Liver (tissue), 8 donors: ENCODE measurements at regions not wholly inside any gene's neighbourhood (a gene's known extent, or its start where the extent isn't known, plus 50 kb on each side); places are given as distances from the start of the nearest gene placed in this dataset.

Experiments
- DNase-seq: peaks from one replicate; pipeline ENCODE4 v3.0.0-alpha.2; 2017; ENCODE audit warnings: low spot score
- H3K27ac ChIP-seq, 2 donors: one replicate each; pipeline ENCODE4 v1.7.0; 2013; ENCODE audit warnings: inconsistent platforms in 2 of 2, low read length in 2 of 2, control low read depth in 1 of 2, low read depth in 1 of 2, mild to moderate bottlenecking in 1 of 2
- H3K27me3 ChIP-seq, 4 donors: one replicate each; pipeline versions ENCODE4 v1.6.1 to v1.7.0; 2013; ENCODE audit warnings: low read length in 3 of 4, inconsistent platforms in 1 of 4, mild to moderate bottlenecking in 1 of 4, moderate library complexity in 1 of 4; ENCODE audit not compliant: control insufficient read depth in 4 of 4, insufficient read depth in 4 of 4
- H3K36me3 ChIP-seq, 4 donors: one replicate each; pipeline versions ENCODE4 v1.6.1 to v1.7.0; 2013; ENCODE audit warnings: low read length in 3 of 4, mild to moderate bottlenecking in 3 of 4, low read depth in 1 of 4, moderate library complexity in 1 of 4; ENCODE audit not compliant: control insufficient read depth in 4 of 4, insufficient read depth in 3 of 4
- H3K4me1 ChIP-seq, 4 donors: one replicate each; pipeline versions ENCODE4 v1.6.1 to v1.7.0; 2013; ENCODE audit warnings: low read length in 3 of 4, mild to moderate bottlenecking in 3 of 4, moderate library complexity in 1 of 4; ENCODE audit not compliant: control insufficient read depth in 4 of 4, insufficient read depth in 4 of 4
- H3K4me3 ChIP-seq, 3 donors: one replicate each; pipeline versions ENCODE4 v1.6.1 to v1.7.0; 2013; ENCODE audit warnings: low read length in 3 of 3, control low read depth in 1 of 3, low read depth in 1 of 3, mild to moderate bottlenecking in 1 of 3
- H3K9ac ChIP-seq, 2 donors: one replicate each; pipeline ENCODE4 v1.7.0; 2013; ENCODE audit warnings: low read length in 2 of 2, mild to moderate bottlenecking in 2 of 2, moderate library complexity in 2 of 2, control low read depth in 1 of 2, low read depth in 1 of 2
- H3K9me3 ChIP-seq, 4 donors: one replicate each; pipeline versions ENCODE4 v1.6.1 to v1.7.0; 2013; ENCODE audit warnings: low read length in 3 of 4; ENCODE audit not compliant: control insufficient read depth in 4 of 4
- ATF3 ChIP-seq: IDR thresholded peaks from 2 replicates; pipeline ENCODE4 v1.6.1; 2016; ENCODE audit warnings: antibody characterized with exemption
- CTCF ChIP-seq: fragments of 150-350 bp; IDR thresholded peaks from 2 replicates; pipeline ENCODE4 v1.5.1; 2017; ENCODE audit warnings: improper control_type of control experiment, low read depth, low read length; ENCODE audit not compliant: missing input control
- EGR1 ChIP-seq, 2 donors: IDR thresholded peaks; 2 replicates each; pipeline ENCODE4 v1.6.1; 2016 to 2018; ENCODE audit warnings: antibody characterized with exemption in 2 of 2, low read depth in 2 of 2
- FOXA1 ChIP-seq: IDR thresholded peaks from 2 replicates; pipeline ENCODE4 v1.6.1; 2016; ENCODE audit warnings: antibody characterized with exemption
- FOXA2 ChIP-seq: IDR thresholded peaks from 2 replicates; pipeline ENCODE4 v1.6.1; 2016; ENCODE audit warnings: antibody characterized with exemption
- GABPA ChIP-seq, 2 donors: IDR thresholded peaks in 1 of 2; conservative IDR thresholded peaks in 1 of 2; 2 replicates each; pipeline ENCODE4 v1.6.1; 2016; ENCODE audit warnings: antibody characterized with exemption in 2 of 2, mild to moderate bottlenecking in 1 of 2, moderate library complexity in 1 of 2
- HNF4A ChIP-seq, 2 donors: conservative IDR thresholded peaks; 2 replicates each; pipeline ENCODE4 v1.6.1; 2016; ENCODE audit warnings: antibody characterized with exemption in 2 of 2, mild to moderate bottlenecking in 2 of 2
- HNF4G ChIP-seq: IDR thresholded peaks from 2 replicates; pipeline ENCODE4 v1.6.1; 2016; ENCODE audit warnings: antibody characterized with exemption
- JUND ChIP-seq, 2 donors: IDR thresholded peaks; 2 replicates each; pipeline ENCODE4 v1.6.1; 2016; ENCODE audit warnings: antibody characterized with exemption in 2 of 2
- MAX ChIP-seq: IDR thresholded peaks from 2 replicates; pipeline ENCODE4 v1.6.1; 2016; ENCODE audit warnings: antibody characterized with exemption
- NR2F2 ChIP-seq: IDR thresholded peaks from 2 replicates; pipeline ENCODE4 v1.6.1; 2016; ENCODE audit warnings: antibody characterized with exemption
- RAD21 ChIP-seq, 2 donors: IDR thresholded peaks; 2 replicates each; pipeline ENCODE4 v1.6.1; 2016; ENCODE audit warnings: antibody characterized with exemption in 2 of 2, mild to moderate bottlenecking in 2 of 2
- RXRA ChIP-seq, 2 donors: IDR thresholded peaks; 2 replicates each; pipeline ENCODE4 v1.6.1; 2017 to 2018; ENCODE audit warnings: antibody characterized with exemption in 2 of 2, mild to moderate bottlenecking in 1 of 2
- SP1 ChIP-seq: IDR thresholded peaks from 2 replicates; pipeline ENCODE4 v1.6.1; 2018; ENCODE audit warnings: antibody characterized with exemption, mild to moderate bottlenecking
- TAF1 ChIP-seq: conservative IDR thresholded peaks from 2 replicates; pipeline ENCODE4 v1.6.1; 2016; ENCODE audit warnings: antibody characterized with exemption, mild to moderate bottlenecking
- YY1 ChIP-seq: IDR thresholded peaks from 2 replicates; pipeline ENCODE4 v1.6.1; 2016; ENCODE audit warnings: antibody characterized with exemption, mild to moderate bottlenecking
- ZBTB33 ChIP-seq: IDR thresholded peaks from 2 replicates; pipeline ENCODE4 v1.6.1; 2016; ENCODE audit warnings: antibody characterized with exemption
- WGBS: extraction: QIAGEN DNeasy Blood & Tissue Kit; methylation state at CpG from one replicate; pipeline ENCODE4 v1.1.7; 2013; 5-methylcytosine and 5-hydroxymethylcytosine counted together
- TF ChIP-seq, protein P1 (sequence below): IDR thresholded peaks from 2 replicates; pipeline ENCODE4 v1.6.1; 2016; ENCODE audit warnings: antibody characterized with exemption, mild to moderate bottlenecking
- donor health status: healthy.
- donor health status: healthy.
- donor health status: healthy.
- donor health status: healthy.
- donor health status: healthy.

GRCh38 chr22:48897645-48898370 is 929.9 kb downstream of the BRD1 start:
- 84% methylated on average over 14 of the region's 14 CpGs for WGBS
- Histone ChIP-seq H3K9me3 (no peaks in the 10 kb centered on the region), H3K27me3 (no peaks in the 10 kb centered on the region), H3K4me1 (no peaks in the 10 kb centered on the region), H3K27ac (no peak overlapping the region), H3K4me3 (no peak overlapping the region), H3K36me3 (no peaks in the 10 kb centered on the region), H3K9ac (no peak overlapping the region)
- DNase-seq = peak; percentile 30
- TF ChIP-seq ATF3 = no peak
- TF ChIP-seq ZBTB33 = no peak
- TF ChIP-seq, protein P1, sequence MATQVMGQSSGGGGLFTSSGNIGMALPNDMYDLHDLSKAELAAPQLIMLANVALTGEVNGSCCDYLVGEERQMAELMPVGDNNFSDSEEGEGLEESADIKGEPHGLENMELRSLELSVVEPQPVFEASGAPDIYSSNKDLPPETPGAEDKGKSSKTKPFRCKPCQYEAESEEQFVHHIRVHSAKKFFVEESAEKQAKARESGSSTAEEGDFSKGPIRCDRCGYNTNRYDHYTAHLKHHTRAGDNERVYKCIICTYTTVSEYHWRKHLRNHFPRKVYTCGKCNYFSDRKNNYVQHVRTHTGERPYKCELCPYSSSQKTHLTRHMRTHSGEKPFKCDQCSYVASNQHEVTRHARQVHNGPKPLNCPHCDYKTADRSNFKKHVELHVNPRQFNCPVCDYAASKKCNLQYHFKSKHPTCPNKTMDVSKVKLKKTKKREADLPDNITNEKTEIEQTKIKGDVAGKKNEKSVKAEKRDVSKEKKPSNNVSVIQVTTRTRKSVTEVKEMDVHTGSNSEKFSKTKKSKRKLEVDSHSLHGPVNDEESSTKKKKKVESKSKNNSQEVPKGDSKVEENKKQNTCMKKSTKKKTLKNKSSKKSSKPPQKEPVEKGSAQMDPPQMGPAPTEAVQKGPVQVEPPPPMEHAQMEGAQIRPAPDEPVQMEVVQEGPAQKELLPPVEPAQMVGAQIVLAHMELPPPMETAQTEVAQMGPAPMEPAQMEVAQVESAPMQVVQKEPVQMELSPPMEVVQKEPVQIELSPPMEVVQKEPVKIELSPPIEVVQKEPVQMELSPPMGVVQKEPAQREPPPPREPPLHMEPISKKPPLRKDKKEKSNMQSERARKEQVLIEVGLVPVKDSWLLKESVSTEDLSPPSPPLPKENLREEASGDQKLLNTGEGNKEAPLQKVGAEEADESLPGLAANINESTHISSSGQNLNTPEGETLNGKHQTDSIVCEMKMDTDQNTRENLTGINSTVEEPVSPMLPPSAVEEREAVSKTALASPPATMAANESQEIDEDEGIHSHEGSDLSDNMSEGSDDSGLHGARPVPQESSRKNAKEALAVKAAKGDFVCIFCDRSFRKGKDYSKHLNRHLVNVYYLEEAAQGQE = no peak
- no peak for TF ChIP-seq EGR1 (IDR thresholded peaks at IDR 0.05; ENCODE audit: low read depth in 2 of 2)
- TF ChIP-seq RXRA (IDR thresholded peaks at IDR 0.05) = no peak
- TF ChIP-seq NR2F2 = no peak
- no peak for TF ChIP-seq HNF4G
- no peak for TF ChIP-seq MAX
- no peak for TF ChIP-seq GABPA (IDR thresholded peaks at IDR 0.05 in 1 of 2, conservative IDR thresholded peaks at IDR 0.05 in 1 of 2)
- TF ChIP-seq JUND (IDR thresholded peaks at IDR 0.05) = no peak
- no peak for TF ChIP-seq FOXA1
- no peak for TF ChIP-seq CTCF
- TF ChIP-seq HNF4A (conservative IDR thresholded peaks at IDR 0.05) = no peak
- TF ChIP-seq RAD21 (IDR thresholded peaks at IDR 0.05) = no peak
- no peak for TF ChIP-seq FOXA2
- TF ChIP-seq TAF1 = no peak
- TF ChIP-seq SP1 = no peak
- TF ChIP-seq YY1 = no peak
